NB4 (cell line): ENCODE measurements at regions not wholly inside any gene's neighbourhood (a gene's known extent, or its start where the extent isn't known, plus 50 kb on each side); places are given as distances from the start of the nearest gene placed in this dataset.

Experiments
- POLR2A ChIP-seq: IDR thresholded peaks from 2 replicates; pipeline ENCODE4 v1.6.1; 2011; ENCODE audit warnings: mild to moderate bottlenecking; ENCODE audit not compliant: insufficient read length; ENCODE audit errors: extremely low read depth
- TF ChIP-seq, protein P1 (sequence below): IDR thresholded peaks from one replicate; pipeline ENCODE4 v1.5.1; 2012; ENCODE audit warnings: low read depth, low read length

DNA sequence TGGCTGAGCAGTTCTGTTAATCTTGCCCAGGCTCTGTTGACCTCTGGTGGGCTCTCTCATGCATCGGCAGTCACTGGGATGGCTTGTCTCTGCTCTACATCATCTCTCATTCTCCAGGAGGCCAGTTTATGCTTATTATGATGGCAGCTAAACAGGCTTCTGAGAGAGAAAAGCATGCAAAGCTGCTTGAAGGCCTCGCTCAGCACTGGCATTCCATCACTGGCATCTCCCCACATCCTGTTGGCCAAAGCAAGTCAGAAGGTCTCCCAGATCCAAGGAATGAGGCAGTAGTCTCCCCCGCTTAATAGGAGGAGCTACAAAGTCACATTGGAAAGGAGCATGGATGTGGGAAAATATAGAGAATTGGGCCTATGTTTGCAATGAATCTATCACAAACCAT lies 212.6 kb downstream of the ZNF621 start:
- TF ChIP-seq, protein P1, sequence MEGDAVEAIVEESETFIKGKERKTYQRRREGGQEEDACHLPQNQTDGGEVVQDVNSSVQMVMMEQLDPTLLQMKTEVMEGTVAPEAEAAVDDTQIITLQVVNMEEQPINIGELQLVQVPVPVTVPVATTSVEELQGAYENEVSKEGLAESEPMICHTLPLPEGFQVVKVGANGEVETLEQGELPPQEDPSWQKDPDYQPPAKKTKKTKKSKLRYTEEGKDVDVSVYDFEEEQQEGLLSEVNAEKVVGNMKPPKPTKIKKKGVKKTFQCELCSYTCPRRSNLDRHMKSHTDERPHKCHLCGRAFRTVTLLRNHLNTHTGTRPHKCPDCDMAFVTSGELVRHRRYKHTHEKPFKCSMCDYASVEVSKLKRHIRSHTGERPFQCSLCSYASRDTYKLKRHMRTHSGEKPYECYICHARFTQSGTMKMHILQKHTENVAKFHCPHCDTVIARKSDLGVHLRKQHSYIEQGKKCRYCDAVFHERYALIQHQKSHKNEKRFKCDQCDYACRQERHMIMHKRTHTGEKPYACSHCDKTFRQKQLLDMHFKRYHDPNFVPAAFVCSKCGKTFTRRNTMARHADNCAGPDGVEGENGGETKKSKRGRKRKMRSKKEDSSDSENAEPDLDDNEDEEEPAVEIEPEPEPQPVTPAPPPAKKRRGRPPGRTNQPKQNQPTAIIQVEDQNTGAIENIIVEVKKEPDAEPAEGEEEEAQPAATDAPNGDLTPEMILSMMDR: no peak
- TF ChIP-seq POLR2A: no peak
